ENCODE measurements at regions not wholly inside any gene's neighbourhood (a gene's known extent, or its start where the extent isn't known, plus 50 kb on each side); places are given as distances from the start of the nearest gene placed in this dataset.

GRCh38 chr2:14197293-14197692 is 435.2 kb upstream of the LRATD1 start:
- Mint-ChIP-seq H3K4me3 (no peak overlapping the region), H3K27me3 (no peaks in the 10 kb centered on the region), H3K27ac (no peak overlapping the region), H3K9me3 (peaks cover 7% of the 10 kb centered on the region), H3K36me3 (ENCODE audit: low read depth) (no peaks in the 10 kb centered on the region), H3K4me1 (ENCODE audit: low read depth) (no peaks in the 10 kb centered on the region)

- Mint-ChIP-seq H3K27ac (no peak overlapping the region), H3K9me3 (peaks cover 6% of the 10 kb centered on the region), H3K4me3 (no peak overlapping the region), H3K27me3 (no peaks in the 10 kb centered on the region), H3K4me1 (ENCODE audit: low read depth) (no peaks in the 10 kb centered on the region), H3K36me3 (ENCODE audit: low read depth) (no peaks in the 10 kb centered on the region)
Observed at GRCh38 chr2:14199040-14199439, 433.5 kb upstream of the LRATD1 start.

- Mint-ChIP-seq H3K9me3 (peaks cover 7% of the 10 kb centered on the region), H3K4me3 (no peak overlapping the region), H3K27me3 (no peaks in the 10 kb centered on the region), H3K4me1 (ENCODE audit: low read depth) (no peaks in the 10 kb centered on the region), H3K27ac (no peak overlapping the region), H3K36me3 (ENCODE audit: low read depth) (no peaks in the 10 kb centered on the region)
Observed at GRCh38 chr2:14219306-14219705, 413.2 kb upstream of the LRATD1 start.

- Mint-ChIP-seq H3K4me3 (no peak overlapping the region), H3K36me3 (ENCODE audit: low read depth) (no peaks in the 10 kb centered on the region), H3K27me3 (no peaks in the 10 kb centered on the region), H3K27ac (no peak overlapping the region), H3K4me1 (ENCODE audit: low read depth) (no peaks in the 10 kb centered on the region), H3K9me3 (peaks cover 7% of the 10 kb centered on the region)
Observed at GRCh38 chr2:14220101-14220500, 412.4 kb upstream of the LRATD1 start.

GRCh38 chr2:14221466-14221865 is 411.1 kb upstream of the LRATD1 start:
- H3K9me3 Mint-ChIP-seq: peaks cover 7% of the 10 kb centered on the region
- H3K4me3 Mint-ChIP-seq: no peak overlapping the region
- H3K36me3 Mint-ChIP-seq (ENCODE audit: low read depth): no peaks in the 10 kb centered on the region
- no peaks in the 10 kb centered on the region for H3K27me3 Mint-ChIP-seq
- H3K27ac Mint-ChIP-seq: no peak overlapping the region
- H3K4me1 Mint-ChIP-seq (ENCODE audit: low read depth): no peaks in the 10 kb centered on the region

DNA sequence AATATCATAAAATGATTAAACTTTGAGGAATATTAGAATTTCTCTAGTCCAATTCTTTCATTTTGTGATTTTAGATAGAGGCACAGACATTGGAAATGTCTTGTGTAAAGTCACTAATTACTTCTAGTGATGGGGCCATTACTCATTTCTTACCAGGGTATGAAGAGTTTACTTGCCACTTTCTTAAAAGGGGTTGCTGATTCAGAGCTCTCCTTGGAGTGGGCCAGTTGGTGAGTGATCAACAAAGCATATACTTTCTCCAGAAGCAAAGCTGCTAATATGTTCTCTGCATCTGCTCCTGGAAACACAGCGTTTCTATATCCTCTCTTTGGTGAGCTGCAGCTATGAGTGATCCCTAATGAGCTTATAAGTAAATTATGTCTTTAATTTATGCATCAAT is 408.9 kb upstream of the LRATD1 start:
- H3K36me3 Mint-ChIP-seq (ENCODE audit: low read depth): no peaks in the 10 kb centered on the region

GRCh38 chr2:14231391-14231898 is 401.1 kb upstream of the LRATD1 start:
- Mint-ChIP-seq H3K36me3 (ENCODE audit: low read depth) (no peaks in the 10 kb centered on the region), H3K4me3 (no peak overlapping the region), H3K27ac (no peak overlapping the region), H3K4me1 (ENCODE audit: low read depth) (no peaks in the 10 kb centered on the region), H3K27me3 (no peaks in the 10 kb centered on the region), H3K9me3 (peaks cover 8% of the 10 kb centered on the region)

More for the DNA sequence above, 408.9 kb upstream of the LRATD1 start:
- Mint-ChIP-seq H3K4me3 (no peak overlapping the region), H3K27me3 (no peaks in the 10 kb centered on the region), H3K27ac (no peak overlapping the region), H3K4me1 (ENCODE audit: low read depth) (no peaks in the 10 kb centered on the region), H3K9me3 (peaks cover 14% of the 10 kb centered on the region)

- Mint-ChIP-seq H3K4me3 (no peak overlapping the region), H3K4me1 (ENCODE audit: low read depth) (no peaks in the 10 kb centered on the region), H3K27me3 (no peaks in the 10 kb centered on the region), H3K27ac (no peak overlapping the region), H3K9me3 (peaks cover 8% of the 10 kb centered on the region), H3K36me3 (ENCODE audit: low read depth) (no peaks in the 10 kb centered on the region)
Observed at GRCh38 chr2:14232217-14232616, 400.3 kb upstream of the LRATD1 start.

DNA sequence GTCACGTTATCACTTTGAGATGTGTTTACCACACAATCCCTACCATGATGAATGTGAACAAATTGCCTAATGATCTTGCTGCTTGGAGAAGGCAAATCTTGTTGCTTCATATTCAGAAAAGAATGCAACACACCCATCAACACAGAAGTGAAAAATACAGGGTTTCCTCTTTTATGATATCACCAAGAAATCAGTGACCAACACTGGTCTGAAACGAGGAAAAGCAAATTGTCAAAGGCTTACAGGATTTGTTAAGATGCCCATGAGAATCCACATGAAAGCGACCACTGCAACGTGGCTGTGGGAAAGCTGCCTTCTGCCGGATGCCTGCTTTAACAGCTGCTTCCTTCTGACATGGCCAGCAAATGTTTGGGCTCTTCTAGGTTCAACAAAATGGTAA is 397.6 kb upstream of the LRATD1 start:
- Mint-ChIP-seq H3K27me3 (no peaks in the 10 kb centered on the region), H3K36me3 (ENCODE audit: low read depth) (no peaks in the 10 kb centered on the region), H3K4me3 (no peak overlapping the region), H3K9me3 (no peaks in the 10 kb centered on the region), H3K27ac (no peak overlapping the region), H3K4me1 (ENCODE audit: low read depth) (no peaks in the 10 kb centered on the region)

DNA sequence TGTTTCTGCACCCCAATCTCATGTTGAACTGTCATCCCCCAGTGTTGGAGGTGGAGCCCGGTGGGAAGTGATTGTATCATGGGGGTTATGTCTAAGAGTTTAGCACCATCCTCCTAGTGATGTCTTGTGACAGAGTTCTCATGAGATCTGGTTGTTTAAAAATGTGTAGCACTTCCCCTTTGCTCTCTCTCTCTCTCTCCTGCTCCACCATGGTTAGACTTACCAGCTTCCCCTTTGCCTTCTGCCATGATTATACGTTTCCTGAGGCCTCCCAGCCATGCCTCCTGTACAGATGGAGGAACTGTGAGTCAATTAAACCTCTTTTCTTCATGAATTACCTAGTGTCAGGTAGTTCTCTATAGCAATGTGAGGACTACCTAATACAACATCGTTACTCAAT is 396.9 kb upstream of the LRATD1 start:
- no peaks in the 10 kb centered on the region for H3K36me3 Mint-ChIP-seq (ENCODE audit: low read depth)
- no peak overlapping the region for H3K4me3 Mint-ChIP-seq
- no peaks in the 10 kb centered on the region for H3K9me3 Mint-ChIP-seq
- no peak overlapping the region for H3K27ac Mint-ChIP-seq
- H3K27me3 Mint-ChIP-seq: no peaks in the 10 kb centered on the region
- H3K4me1 Mint-ChIP-seq (ENCODE audit: low read depth): no peaks in the 10 kb centered on the region

GRCh38 chr2:14237902-14238301 is 394.6 kb upstream of the LRATD1 start:
- H3K36me3 Mint-ChIP-seq (ENCODE audit: low read depth): no peaks in the 10 kb centered on the region
- no peak overlapping the region for H3K4me3 Mint-ChIP-seq
- no peaks in the 10 kb centered on the region for H3K4me1 Mint-ChIP-seq (ENCODE audit: low read depth)
- H3K27me3 Mint-ChIP-seq: no peaks in the 10 kb centered on the region
- no peak overlapping the region for H3K27ac Mint-ChIP-seq
- H3K9me3 Mint-ChIP-seq: peaks cover 5% of the 10 kb centered on the region

DNA sequence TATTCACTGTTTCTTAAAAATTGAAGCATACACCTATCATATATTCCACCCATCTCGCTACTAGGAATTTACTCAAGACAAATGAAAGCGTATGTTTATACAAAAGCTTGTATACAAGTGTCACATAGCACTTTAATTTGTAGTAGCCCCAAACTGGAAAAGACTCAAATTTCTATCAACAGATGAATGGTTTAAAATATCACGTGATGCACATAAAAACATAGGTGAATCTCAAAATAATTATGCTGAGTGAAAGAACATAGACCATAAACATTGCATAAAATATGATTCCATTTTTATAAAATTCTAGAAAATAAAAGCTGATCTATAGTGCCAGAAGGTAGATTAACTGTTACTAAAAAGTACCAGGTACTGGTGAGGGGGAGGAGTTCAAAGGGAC is 392.9 kb upstream of the LRATD1 start:
- no peaks in the 10 kb centered on the region for H3K36me3 Mint-ChIP-seq (ENCODE audit: low read depth)
- no peak overlapping the region for H3K27ac Mint-ChIP-seq
- no peaks in the 10 kb centered on the region for H3K27me3 Mint-ChIP-seq
- no peaks in the 10 kb centered on the region for H3K4me1 Mint-ChIP-seq (ENCODE audit: low read depth)
- no peak overlapping the region for H3K4me3 Mint-ChIP-seq
- H3K9me3 Mint-ChIP-seq: peaks cover 6% of the 10 kb centered on the region

- Mint-ChIP-seq H3K4me3 (no peak overlapping the region), H3K9me3 (peaks cover 6% of the 10 kb centered on the region), H3K36me3 (ENCODE audit: low read depth) (no peaks in the 10 kb centered on the region), H3K4me1 (ENCODE audit: low read depth) (no peaks in the 10 kb centered on the region), H3K27ac (no peak overlapping the region), H3K27me3 (no peaks in the 10 kb centered on the region)
Observed at GRCh38 chr2:14240868-14241267, 391.6 kb upstream of the LRATD1 start.

DNA sequence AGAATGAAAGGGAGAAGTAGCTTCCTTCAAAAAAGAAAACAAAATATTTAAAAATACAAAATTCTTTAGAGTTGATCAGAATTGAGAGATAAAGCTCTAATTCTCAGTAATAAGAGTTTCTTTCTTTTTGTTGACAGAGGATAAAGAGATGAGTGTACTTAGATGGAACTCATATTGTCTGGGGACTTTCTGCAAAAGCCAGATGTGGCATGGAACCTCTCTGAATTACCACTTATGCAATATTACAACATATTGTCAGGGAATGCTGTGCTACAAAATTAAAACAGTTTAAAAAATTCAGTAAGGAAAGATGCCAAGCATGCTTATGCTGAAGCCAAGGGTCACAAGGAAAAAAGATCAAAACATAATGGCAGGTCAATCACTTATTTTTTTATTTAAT is 386.6 kb upstream of the LRATD1 start:
- Mint-ChIP-seq H3K36me3 (ENCODE audit: low read depth) (no peaks in the 10 kb centered on the region), H3K9me3 (peaks cover 6% of the 10 kb centered on the region), H3K4me1 (ENCODE audit: low read depth) (no peaks in the 10 kb centered on the region), H3K27ac (no peak overlapping the region), H3K4me3 (no peak overlapping the region), H3K27me3 (no peaks in the 10 kb centered on the region)

DNA sequence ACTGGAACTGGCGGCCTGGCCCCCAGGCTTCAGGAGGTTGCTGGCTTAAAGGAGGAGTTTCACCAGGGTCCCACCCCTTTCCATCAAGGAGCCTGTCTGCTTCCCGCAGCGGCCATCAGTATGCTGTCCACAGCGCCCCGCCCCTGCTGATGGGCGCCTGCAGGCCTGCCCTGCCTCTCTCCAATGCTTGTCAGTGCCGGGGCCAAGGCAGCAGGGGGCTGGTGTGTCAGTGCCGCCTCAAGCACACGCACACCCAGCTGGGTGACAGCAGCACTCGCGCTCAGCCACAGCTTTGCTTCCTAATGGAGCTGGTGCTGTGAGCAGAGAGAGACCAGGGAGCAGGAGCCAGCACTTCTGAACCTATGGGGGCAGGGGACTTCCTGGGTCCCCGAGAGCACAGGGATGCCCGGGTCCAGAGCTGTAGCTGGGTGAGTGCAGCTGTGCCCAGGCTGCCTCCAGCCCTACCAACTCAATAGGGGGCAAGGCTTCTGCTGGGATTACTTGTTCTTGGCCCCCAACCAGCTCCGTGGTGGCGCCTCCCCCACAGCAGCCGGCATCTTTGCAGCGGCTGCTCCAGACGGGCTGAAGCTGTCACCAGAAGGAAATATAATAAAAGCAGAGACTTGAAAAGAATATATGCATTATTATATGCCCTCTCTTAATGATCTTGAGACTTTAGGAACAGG is 377.2 kb upstream of the LRATD1 start:
- Mint-ChIP-seq H3K27ac (no peak overlapping the region), H3K36me3 (ENCODE audit: low read depth) (no peaks in the 10 kb centered on the region), H3K9me3 (peaks cover 18% of the 10 kb centered on the region), H3K4me1 (ENCODE audit: low read depth) (no peaks in the 10 kb centered on the region), H3K27me3 (no peaks in the 10 kb centered on the region), H3K4me3 (no peak overlapping the region)

GRCh38 chr2:14256890-14257289 is 375.6 kb upstream of the LRATD1 start:
- Mint-ChIP-seq H3K27me3 (no peaks in the 10 kb centered on the region), H3K4me3 (no peak overlapping the region), H3K4me1 (ENCODE audit: low read depth) (no peaks in the 10 kb centered on the region), H3K27ac (no peak overlapping the region), H3K9me3 (peaks cover 13% of the 10 kb centered on the region), H3K36me3 (ENCODE audit: low read depth) (no peaks in the 10 kb centered on the region)

Data from stimulated activated naive CD8-positive, alpha-beta T cell treated with anti-CD3 and anti-CD28 coated beads, Interleukin-15, Interleukin-2, amounts not matched to agents 100 ng/mL and 50 ng/mL, for 24 hours (primary cell).